Ectodermal cell (in vitro differentiated cells): ENCODE measurements at regions not wholly inside any gene's neighbourhood (a gene's known extent, or its start where the extent isn't known, plus 50 kb on each side); places are given as distances from the start of the nearest gene placed in this dataset.

Experiments used
- H3K27ac ChIP-seq: 2 replicates; pipeline ENCODE4 v1.7.0; 2013; ENCODE audit warnings: mild to moderate bottlenecking, low read depth, low read length; ENCODE audit not compliant: insufficient read depth, poor library complexity, severe bottlenecking
- H3K27me3 ChIP-seq: 2 replicates; pipeline ENCODE4 v1.7.0; 2013; ENCODE audit warnings: mild to moderate bottlenecking, low read length; ENCODE audit not compliant: insufficient read depth, control insufficient read depth, poor library complexity, severe bottlenecking
- H3K36me3 ChIP-seq: one replicate; pipeline ENCODE4 v1.7.0; 2013; ENCODE audit warnings: low read length; ENCODE audit not compliant: control insufficient read depth, insufficient read depth
- H3K4me1 ChIP-seq: one replicate; pipeline ENCODE4 v1.7.0; 2013; ENCODE audit warnings: low read length; ENCODE audit not compliant: control insufficient read depth, insufficient read depth
- H3K4me3 ChIP-seq: 2 replicates; pipeline ENCODE4 v1.7.0; 2013; ENCODE audit warnings: low read depth, low read length, control low read depth; ENCODE audit not compliant: insufficient read depth
- H3K9me3 ChIP-seq: 2 replicates; pipeline ENCODE4 v1.7.0; 2013; ENCODE audit warnings: mild to moderate bottlenecking, low read length, moderate library complexity; ENCODE audit not compliant: control insufficient read depth
- WGBS, 2 experiments: methylation state at CpG; one replicate each; pipeline ENCODE4 v1.1.7; 2013; ENCODE audit warnings: missing lambda C conversion rate in 2 of 2; 5-methylcytosine and 5-hydroxymethylcytosine counted together

- 86 to 87% methylated on average over 4 to 5 of the region's 5 CpGs for WGBS, 2 experiments
Measured at GRCh38 chr17:13088666-13089065, 70.8 kb upstream of the ELAC2 start.

GRCh38 chr17:13087802-13088201 is 70.0 kb upstream of the ELAC2 start:
- Histone ChIP-seq H3K27me3 (no peaks in the 10 kb centered on the region), H3K4me3 (no peak overlapping the region), H3K4me1 (no peaks in the 10 kb centered on the region), H3K27ac (no peak overlapping the region), H3K9me3 (no peaks in the 10 kb centered on the region), H3K36me3 (no peaks in the 10 kb centered on the region)
- 91 to 92% methylated on average over 3 of the region's 3 CpGs for whole genome bisulfite sequencing, 2 experiments

More at GRCh38 chr17:13088666-13089065, 70.8 kb upstream of the ELAC2 start:
- no peaks in the 10 kb centered on the region for H3K9me3 ChIP-seq
- H3K36me3 ChIP-seq: no peaks in the 10 kb centered on the region
- no peak overlapping the region for H3K27ac ChIP-seq
- no peak overlapping the region for H3K4me3 ChIP-seq
- no peaks in the 10 kb centered on the region for H3K4me1 ChIP-seq
- no peaks in the 10 kb centered on the region for H3K27me3 ChIP-seq

- 93 to 95% methylated on average over 11 of the region's 11 CpGs for WGBS, 2 experiments
Measured at GRCh38 chr17:13086142-13086769, 68.4 kb upstream of the ELAC2 start.

GRCh38 chr17:13085578-13085977 is 67.8 kb upstream of the ELAC2 start:
- Histone ChIP-seq H3K4me3 (no peak overlapping the region), H3K27ac (no peak overlapping the region), H3K27me3 (no peaks in the 10 kb centered on the region), H3K4me1 (no peaks in the 10 kb centered on the region), H3K9me3 (no peaks in the 10 kb centered on the region), H3K36me3 (no peaks in the 10 kb centered on the region)
- WGBS, 2 experiments: 72 to 76% methylated on average over 2 of the region's 2 CpGs

More at GRCh38 chr17:13086142-13086769, 68.4 kb upstream of the ELAC2 start:
- Histone ChIP-seq H3K4me3 (no peak overlapping the region), H3K9me3 (no peaks in the 10 kb centered on the region), H3K27ac (no peak overlapping the region), H3K36me3 (no peaks in the 10 kb centered on the region), H3K4me1 (no peaks in the 10 kb centered on the region), H3K27me3 (no peaks in the 10 kb centered on the region)

- 83 to 87% methylated on average over 3 of the region's 3 CpGs for WGBS, 2 experiments
- Histone ChIP-seq H3K27ac (no peak overlapping the region), H3K4me1 (no peaks in the 10 kb centered on the region), H3K4me3 (no peak overlapping the region), H3K36me3 (no peaks in the 10 kb centered on the region), H3K9me3 (no peaks in the 10 kb centered on the region), H3K27me3 (no peaks in the 10 kb centered on the region)
Measured at GRCh38 chr17:13084420-13084819, 66.6 kb upstream of the ELAC2 start.

- Histone ChIP-seq H3K27me3 (no peaks in the 10 kb centered on the region), H3K9me3 (no peaks in the 10 kb centered on the region), H3K4me1 (no peaks in the 10 kb centered on the region), H3K4me3 (no peak overlapping the region), H3K36me3 (no peaks in the 10 kb centered on the region), H3K27ac (no peak overlapping the region)
- 85 to 86% methylated on average over 12 of the region's 12 CpGs for WGBS, 2 experiments
Measured at GRCh38 chr17:13078591-13079385, 61.0 kb upstream of the ELAC2 start.

GRCh38 chr17:13076905-13077304 is 59.1 kb upstream of the ELAC2 start:
- Histone ChIP-seq H3K4me3 (no peak overlapping the region), H3K36me3 (no peaks in the 10 kb centered on the region), H3K27ac (no peak overlapping the region), H3K4me1 (no peaks in the 10 kb centered on the region), H3K9me3 (no peaks in the 10 kb centered on the region), H3K27me3 (no peaks in the 10 kb centered on the region)
- 94 to 100% methylated on average over 2 to 4 of the region's 4 CpGs for WGBS, 2 experiments

GRCh38 chr17:13074026-13074425 is 56.2 kb upstream of the ELAC2 start:
- H3K9me3 ChIP-seq: no peaks in the 10 kb centered on the region
- no peaks in the 10 kb centered on the region for H3K27me3 ChIP-seq
- H3K27ac ChIP-seq: no peak overlapping the region
- no peaks in the 10 kb centered on the region for H3K4me1 ChIP-seq
- no peaks in the 10 kb centered on the region for H3K36me3 ChIP-seq
- no peak overlapping the region for H3K4me3 ChIP-seq
- 84 to 87% methylated on average over 2 of the region's 2 CpGs for WGBS, 2 experiments

- no peaks in the 10 kb centered on the region for H3K27me3 ChIP-seq
- H3K4me3 ChIP-seq: no peak overlapping the region
- H3K9me3 ChIP-seq: no peaks in the 10 kb centered on the region
- no peak overlapping the region for H3K27ac ChIP-seq
- H3K4me1 ChIP-seq: no peaks in the 10 kb centered on the region
- WGBS, 2 experiments: 89 to 92% methylated on average over 4 of the region's 4 CpGs
- no peaks in the 10 kb centered on the region for H3K36me3 ChIP-seq
Measured at GRCh38 chr17:13073018-13073417, 55.2 kb upstream of the ELAC2 start.

GRCh38 chr17:13070732-13071131 is 52.9 kb upstream of the ELAC2 start:
- no peaks in the 10 kb centered on the region for H3K4me1 ChIP-seq
- 95 to 97% methylated on average over 2 of the region's 2 CpGs for WGBS, 2 experiments
- H3K27ac ChIP-seq: no peak overlapping the region
- H3K4me3 ChIP-seq: no peak overlapping the region
- no peaks in the 10 kb centered on the region for H3K9me3 ChIP-seq
- H3K27me3 ChIP-seq: no peaks in the 10 kb centered on the region
- no peaks in the 10 kb centered on the region for H3K36me3 ChIP-seq
